ENCODE measurements at regions not wholly inside any gene's neighbourhood (a gene's known extent, or its start where the extent isn't known, plus 50 kb on each side); places are given as distances from the start of the nearest gene placed in this dataset.
"Not testable (repeated sequence)": the region's sequence is repeated elsewhere in the genome, so short reads cannot be mapped to it uniquely, and the experiment has no call there.

- no peak for DNase-seq
These were observed 91.6 kb upstream of the BCAR3 start for GRCh38 chr1:93773049-93773838.

GRCh38 chr1:93771843-93772242 lies 90.2 kb upstream of the BCAR3 start:
- no peak for DNase-seq

GRCh38 chr1:93770640-93771039 lies 89.0 kb upstream of the BCAR3 start:
- no peak for DNase-seq

- no peak for DNase-seq
These were observed 88.1 kb upstream of the BCAR3 start for GRCh38 chr1:93769777-93770176.

- no peak for DNase-seq
These were observed 86.8 kb upstream of the BCAR3 start for GRCh38 chr1:93768380-93768863.

- DNase-seq = no peak
These were observed 84.8 kb upstream of the BCAR3 start for GRCh38 chr1:93766451-93766850.

- DNase-seq = no peak
These were observed 83.5 kb upstream of the BCAR3 start for GRCh38 chr1:93765099-93765498.

GRCh38 chr1:93764366-93764750 lies 82.7 kb upstream of the BCAR3 start:
- no peak for DNase-seq

GRCh38 chr1:93763704-93764365 lies 82.2 kb upstream of the BCAR3 start:
- DNase-seq = no peak

GRCh38 chr1:93758842-93759515 lies 77.3 kb upstream of the BCAR3 start:
- no peak for DNase-seq

- DNase-seq = no peak
These were observed 75.8 kb upstream of the BCAR3 start for GRCh38 chr1:93757256-93758036.

- DNase-seq = no peak
These were observed 75.0 kb upstream of the BCAR3 start for GRCh38 chr1:93756657-93757056.

GRCh38 chr1:93755251-93755715 lies 73.6 kb upstream of the BCAR3 start:
- DNase-seq = not testable (repeated sequence)

- DNase-seq = no peak
These were observed 72.4 kb upstream of the BCAR3 start for GRCh38 chr1:93753791-93754763.

GRCh38 chr1:93751377-93752250 lies 70.0 kb upstream of the BCAR3 start:
- no peak for DNase-seq

GRCh38 chr1:93750955-93751354 lies 69.3 kb upstream of the BCAR3 start:
- no peak for DNase-seq

GRCh38 chr1:93749894-93750301 lies 68.3 kb upstream of the BCAR3 start:
- DNase-seq = no peak

GRCh38 chr1:93749487-93749886 lies 67.8 kb upstream of the BCAR3 start:
- no peak for DNase-seq

- no peak for DNase-seq
These were observed 64.6 kb upstream of the BCAR3 start for GRCh38 chr1:93746021-93746812.
